Activated CD4-positive, alpha-beta memory T cell treated with anti-CD3 and anti-CD28 coated beads, Interleukin-2, amount 10 ng/mL, durations not matched to agents 7 days and 5 days (primary cell): ENCODE measurements at regions not wholly inside any gene's neighbourhood (a gene's known extent, or its start where the extent isn't known, plus 50 kb on each side); places are given as distances from the start of the nearest gene placed in this dataset.

Source experiments
- CTCF ChIA-PET: fragments of 350-600 bp; sonication (Branson Sonifier 250); formaldehyde crosslinking; loops from one replicate; lab custom pipeline; 2021; ENCODE audit warnings: antibody characterized with exemption, inconsistent platforms; lab: Charles Lee
- POLR2A ChIA-PET: fragments of 350-600 bp; sonication (Branson Sonifier 250); formaldehyde crosslinking; loops from one replicate; lab custom pipeline; 2021; ENCODE audit warnings: antibody characterized with exemption; lab: Charles Lee
- DNase-seq: peaks from one replicate; pipeline ENCODE4 v3.0.0-alpha.2; 2020
- H3K27ac Mint-ChIP-seq: one replicate; pipeline ENCODE4 v1.8.0; 2021; ENCODE audit warnings: mild to moderate bottlenecking, mixed read lengths
- H3K27me3 Mint-ChIP-seq: one replicate; pipeline ENCODE4 v1.8.0; 2021; ENCODE audit warnings: mixed read lengths
- H3K36me3 Mint-ChIP-seq: one replicate; pipeline ENCODE4 v1.8.0; 2021; ENCODE audit warnings: low read depth, mixed read lengths
- H3K4me1 Mint-ChIP-seq: one replicate; pipeline ENCODE4 v1.8.0; 2021; ENCODE audit warnings: mixed read lengths
- H3K4me3 Mint-ChIP-seq: one replicate; pipeline ENCODE4 v1.8.0; 2021; ENCODE audit warnings: mild to moderate bottlenecking, mixed read lengths
- H3K9me3 Mint-ChIP-seq: one replicate; pipeline ENCODE4 v1.8.0; 2021; ENCODE audit warnings: mixed read lengths

DNA sequence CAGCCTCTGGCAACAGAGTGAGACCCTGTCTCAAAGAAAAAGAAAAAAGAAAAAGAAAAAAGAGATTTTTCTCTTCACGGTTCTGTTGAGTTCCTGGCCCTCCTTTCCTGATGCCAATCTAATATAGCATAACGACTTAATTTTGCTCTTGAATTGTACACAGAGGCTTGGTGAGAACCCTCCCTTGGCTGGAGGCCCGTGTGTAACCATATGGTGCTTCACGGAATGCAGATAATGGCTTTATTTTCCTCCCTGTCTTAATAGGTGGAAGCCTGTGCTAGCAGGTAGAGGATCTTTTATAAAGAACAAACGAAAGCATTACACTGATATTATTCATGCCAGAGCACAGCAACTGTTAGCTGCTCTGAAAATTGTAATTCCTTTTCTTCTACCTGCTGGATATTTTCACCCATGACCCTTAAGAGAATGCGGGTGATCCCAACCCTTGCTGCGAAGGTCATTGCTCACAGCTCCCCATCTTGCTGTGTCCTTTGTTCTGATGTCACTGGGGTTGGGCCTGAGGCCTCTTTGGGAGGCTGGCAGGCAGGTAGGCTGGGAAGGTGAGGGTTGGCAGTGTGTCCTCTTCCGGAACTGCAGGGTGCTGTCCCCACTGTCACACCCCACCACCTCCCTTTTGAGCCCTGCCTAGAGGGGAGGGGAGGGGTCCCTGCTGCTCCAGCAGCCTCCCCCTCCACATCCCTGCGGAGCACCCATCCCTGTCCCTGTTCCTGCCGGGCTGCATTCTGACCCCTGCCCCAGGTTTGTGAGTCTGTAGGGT is 83.8 kb upstream of the STOX2 start:
- Mint-ChIP-seq H3K36me3 (no peaks in the 10 kb centered on the region), H3K27ac (no peak overlapping the region), H3K4me3 (no peak overlapping the region), H3K9me3 (no peaks in the 10 kb centered on the region), H3K4me1 (no peaks in the 10 kb centered on the region), H3K27me3 (peaks cover 5% of the 10 kb centered on the region)
- DNase-seq, result no peak
- ChIA-PET CTCF (no interaction called here), POLR2A (no interaction called here)

GRCh38 chr4:183823434-183823833 is 81.7 kb upstream of the STOX2 start:
- no peak overlapping the region for H3K27ac Mint-ChIP-seq
- no peak overlapping the region for H3K4me3 Mint-ChIP-seq
- ChIA-PET CTCF (no interaction called here), POLR2A (no interaction called here)
- peaks cover 8% of the 10 kb centered on the region for H3K4me1 Mint-ChIP-seq
- H3K27me3 Mint-ChIP-seq, result peaks cover 2% of the 10 kb centered on the region
- DNase-seq, result no peak
- H3K9me3 Mint-ChIP-seq, result no peaks in the 10 kb centered on the region
- no peaks in the 10 kb centered on the region for H3K36me3 Mint-ChIP-seq

GRCh38 chr4:183825346-183825745 is 79.8 kb upstream of the STOX2 start:
- peaks cover 15% of the 10 kb centered on the region for H3K4me1 Mint-ChIP-seq
- H3K9me3 Mint-ChIP-seq, result no peaks in the 10 kb centered on the region
- ChIA-PET CTCF (no interaction called here), POLR2A (no interaction called here)
- no peak overlapping the region for H3K27ac Mint-ChIP-seq
- H3K36me3 Mint-ChIP-seq, result no peaks in the 10 kb centered on the region
- H3K27me3 Mint-ChIP-seq, result peaks cover 2% of the 10 kb centered on the region
- DNase-seq, result no peak
- no peak overlapping the region for H3K4me3 Mint-ChIP-seq

- POLR2A ChIA-PET, result no interaction called here
- CTCF ChIA-PET, result no interaction called here
- Mint-ChIP-seq H3K4me3 (no peak overlapping the region), H3K4me1 (peaks cover 20% of the 10 kb centered on the region), H3K36me3 (no peaks in the 10 kb centered on the region), H3K27me3 (peaks cover 2% of the 10 kb centered on the region), H3K9me3 (no peaks in the 10 kb centered on the region), H3K27ac (no peak overlapping the region)
- DNase-seq, result no peak
Observed at GRCh38 chr4:183826461-183826860, 78.6 kb upstream of the STOX2 start.

DNA sequence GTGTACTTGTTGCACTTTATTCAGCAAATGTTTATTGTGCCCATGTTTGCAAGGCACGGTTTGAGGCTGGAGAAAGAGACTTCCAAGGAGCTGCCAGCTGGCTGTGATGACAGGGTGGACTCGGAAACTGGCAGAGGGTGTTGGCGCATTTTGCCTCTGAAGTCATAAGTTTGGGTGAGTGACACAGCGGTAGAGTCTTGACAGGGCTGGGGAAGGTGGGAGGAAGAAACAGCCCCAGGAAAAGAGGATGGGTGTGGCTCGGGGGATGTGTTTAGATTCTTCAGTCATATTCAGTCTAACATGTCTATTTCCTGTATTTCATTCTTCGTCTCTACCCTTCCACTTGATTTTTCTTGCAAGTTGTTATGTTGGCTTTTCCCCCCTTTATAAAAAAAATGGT is 77.0 kb upstream of the STOX2 start:
- peaks cover 2% of the 10 kb centered on the region for H3K27me3 Mint-ChIP-seq
- peak; percentile 22 for DNase-seq
- peaks cover 22% of the 10 kb centered on the region for H3K4me1 Mint-ChIP-seq
- H3K9me3 Mint-ChIP-seq, result no peaks in the 10 kb centered on the region
- H3K27ac Mint-ChIP-seq, result no peak overlapping the region
- ChIA-PET POLR2A (no interaction called here), CTCF (no interaction called here)
- no peak overlapping the region for H3K4me3 Mint-ChIP-seq
- no peaks in the 10 kb centered on the region for H3K36me3 Mint-ChIP-seq

DNA sequence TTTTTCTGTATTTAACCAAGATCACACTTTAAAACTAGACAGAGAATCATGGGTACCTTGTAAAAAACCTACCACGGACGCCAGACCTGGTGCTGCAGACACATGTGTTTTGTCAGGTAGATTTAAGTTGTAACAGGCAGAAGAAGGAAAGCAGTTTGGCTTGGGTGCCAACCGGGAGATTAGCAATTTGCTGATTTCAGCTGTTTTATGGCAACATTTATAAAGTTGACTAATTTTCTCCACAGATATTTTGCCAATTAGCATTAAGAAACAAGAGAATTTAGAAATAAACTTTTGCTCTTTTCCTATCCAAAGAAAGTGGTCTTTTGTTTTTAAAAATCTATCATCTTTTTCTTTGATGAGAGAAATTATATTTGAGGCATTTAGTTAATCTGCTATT is 76.3 kb upstream of the STOX2 start:
- no peak for DNase-seq
- H3K36me3 Mint-ChIP-seq, result no peaks in the 10 kb centered on the region
- peaks cover 2% of the 10 kb centered on the region for H3K27me3 Mint-ChIP-seq
- no peak overlapping the region for H3K27ac Mint-ChIP-seq
- H3K4me3 Mint-ChIP-seq, result no peak overlapping the region
- ChIA-PET POLR2A (no interaction called here), CTCF (no interaction called here)
- H3K9me3 Mint-ChIP-seq, result no peaks in the 10 kb centered on the region
- peaks cover 22% of the 10 kb centered on the region for H3K4me1 Mint-ChIP-seq

- H3K27ac Mint-ChIP-seq, result no peak overlapping the region
- no peaks in the 10 kb centered on the region for H3K9me3 Mint-ChIP-seq
- no peak for DNase-seq
- H3K4me1 Mint-ChIP-seq, result peaks cover 22% of the 10 kb centered on the region
- H3K27me3 Mint-ChIP-seq, result peaks cover 2% of the 10 kb centered on the region
- ChIA-PET CTCF (interaction anchor here (1.2 kb wide), 1 partner anchor 11 kb away, joined by 5 read pairs; no protein-coding TSS in a partner anchor), POLR2A (no interaction called here)
- no peaks in the 10 kb centered on the region for H3K36me3 Mint-ChIP-seq
- no peak overlapping the region for H3K4me3 Mint-ChIP-seq
Observed at GRCh38 chr4:183830438-183830985, 74.6 kb upstream of the STOX2 start.

- H3K27ac Mint-ChIP-seq, result no peak overlapping the region
- no peak overlapping the region for H3K4me3 Mint-ChIP-seq
- no peaks in the 10 kb centered on the region for H3K9me3 Mint-ChIP-seq
- DNase-seq, result no peak
- CTCF ChIA-PET, result interaction anchor here (1.2 kb wide), 1 partner anchor 10 kb away, joined by 5 read pairs; no protein-coding TSS in a partner anchor
- H3K36me3 Mint-ChIP-seq, result no peaks in the 10 kb centered on the region
- peaks cover 3% of the 10 kb centered on the region for H3K27me3 Mint-ChIP-seq
- peaks cover 22% of the 10 kb centered on the region for H3K4me1 Mint-ChIP-seq
- POLR2A ChIA-PET, result no interaction called here
Observed at GRCh38 chr4:183831026-183831446, 74.1 kb upstream of the STOX2 start.

GRCh38 chr4:183831683-183832082 is 73.4 kb upstream of the STOX2 start:
- ChIA-PET CTCF (no interaction called here), POLR2A (no interaction called here)
- H3K27me3 Mint-ChIP-seq, result peaks cover 5% of the 10 kb centered on the region
- DNase-seq, result no peak
- H3K27ac Mint-ChIP-seq, result no peak overlapping the region
- H3K36me3 Mint-ChIP-seq, result no peaks in the 10 kb centered on the region
- no peak overlapping the region for H3K4me3 Mint-ChIP-seq
- H3K4me1 Mint-ChIP-seq, result peaks cover 22% of the 10 kb centered on the region
- H3K9me3 Mint-ChIP-seq, result no peaks in the 10 kb centered on the region

DNA sequence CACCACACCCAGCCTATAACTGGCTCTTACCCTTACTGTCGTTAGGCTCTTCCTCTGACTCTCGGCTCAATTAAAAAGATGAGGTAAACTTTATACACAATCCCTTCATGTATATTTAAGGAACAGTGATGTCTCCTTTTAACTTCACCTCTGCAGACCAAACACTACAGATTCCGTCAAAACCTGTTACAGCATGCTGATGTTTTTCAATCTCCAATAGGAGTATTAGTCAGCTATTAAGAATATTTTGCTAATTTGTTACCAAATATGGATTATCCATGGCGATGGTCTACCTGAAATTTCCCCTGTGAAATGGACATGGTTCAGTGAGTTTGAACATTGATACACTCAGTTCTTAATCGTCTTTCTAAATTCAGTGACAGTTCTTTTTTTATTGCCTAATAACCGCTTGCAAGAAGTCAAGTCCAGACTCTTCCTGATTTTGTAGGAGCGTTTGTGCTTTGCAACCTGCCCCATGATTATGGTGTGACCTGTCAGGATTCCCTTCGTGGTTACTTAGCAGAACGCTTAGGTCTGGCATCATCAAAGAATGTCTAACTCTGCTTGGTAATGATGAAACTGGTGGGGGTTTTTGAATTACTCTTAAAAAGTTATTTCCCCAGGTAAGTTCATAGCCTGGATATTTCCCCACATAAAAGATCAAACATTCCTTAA is 72.2 kb upstream of the STOX2 start:
- Mint-ChIP-seq H3K27ac (no peak overlapping the region), H3K36me3 (no peaks in the 10 kb centered on the region), H3K27me3 (peaks cover 3% of the 10 kb centered on the region), H3K4me1 (peaks cover 20% of the 10 kb centered on the region), H3K4me3 (no peak overlapping the region), H3K9me3 (no peaks in the 10 kb centered on the region)
- no peak for DNase-seq
- ChIA-PET CTCF (no interaction called here), POLR2A (no interaction called here)

DNA sequence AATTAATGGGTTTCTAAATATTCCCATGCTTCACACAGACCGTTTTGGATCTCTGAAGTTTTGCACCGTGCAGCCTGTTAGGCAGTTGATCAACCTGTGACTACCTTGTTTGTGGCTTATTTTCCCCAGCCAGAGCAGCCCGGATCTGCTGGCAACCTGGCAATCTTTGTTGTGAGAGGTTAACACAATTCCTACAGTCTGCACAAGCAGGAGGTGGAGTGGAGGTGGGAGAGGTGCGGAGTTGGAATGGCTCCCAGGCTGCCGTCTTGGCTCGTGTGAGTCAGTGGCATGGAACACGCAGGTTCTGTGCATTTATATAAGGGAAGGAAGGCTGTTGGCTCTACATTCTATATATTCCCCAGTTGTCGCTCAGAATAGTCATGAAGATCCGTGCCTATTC is 70.9 kb upstream of the STOX2 start:
- H3K4me3 Mint-ChIP-seq, result no peak overlapping the region
- no peak for DNase-seq
- ChIA-PET POLR2A (no interaction called here), CTCF (interaction anchor here (0.6 kb wide), 1 partner anchor 333 kb away, joined by 3 read pairs; no protein-coding TSS in a partner anchor)
- peaks cover 9% of the 10 kb centered on the region for H3K27me3 Mint-ChIP-seq
- H3K36me3 Mint-ChIP-seq, result no peaks in the 10 kb centered on the region
- no peak overlapping the region for H3K27ac Mint-ChIP-seq
- H3K4me1 Mint-ChIP-seq, result peaks cover 10% of the 10 kb centered on the region
- no peaks in the 10 kb centered on the region for H3K9me3 Mint-ChIP-seq

DNA sequence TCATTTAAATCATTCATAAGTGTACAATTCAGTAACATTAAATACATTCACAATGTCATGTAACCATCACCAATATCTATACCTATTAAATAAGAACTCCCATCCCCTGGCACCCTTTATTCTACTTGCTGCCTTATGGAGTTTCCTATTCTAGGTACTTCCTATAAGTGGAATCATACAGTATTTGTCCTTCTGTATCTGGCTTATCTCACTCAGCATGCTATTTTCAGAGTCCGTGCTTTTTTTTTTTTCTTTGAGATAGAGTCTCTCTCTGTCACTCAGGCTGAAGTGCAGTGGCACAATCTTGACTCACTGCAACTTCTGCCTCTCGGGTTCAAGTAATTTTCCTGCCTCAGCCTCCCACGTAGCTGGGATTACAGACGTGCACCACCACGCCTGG is 67.9 kb upstream of the STOX2 start:
- Mint-ChIP-seq H3K4me1 (no peaks in the 10 kb centered on the region), H3K4me3 (no peak overlapping the region), H3K36me3 (no peaks in the 10 kb centered on the region), H3K27ac (no peak overlapping the region), H3K27me3 (peaks cover 9% of the 10 kb centered on the region), H3K9me3 (no peaks in the 10 kb centered on the region)
- ChIA-PET POLR2A (no interaction called here), CTCF (no interaction called here)
- no peak for DNase-seq

- no peak overlapping the region for H3K27ac Mint-ChIP-seq
Observed at GRCh38 chr4:183838987-183839712, 66.0 kb upstream of the STOX2 start.

More at GRCh38 chr4:183838987-183839712, 66.0 kb upstream of the STOX2 start:
- Mint-ChIP-seq H3K27me3 (peaks cover 9% of the 10 kb centered on the region), H3K4me1 (no peaks in the 10 kb centered on the region), H3K36me3 (no peaks in the 10 kb centered on the region), H3K9me3 (no peaks in the 10 kb centered on the region), H3K4me3 (no peak overlapping the region)
- CTCF ChIA-PET, result no interaction called here
- no peak for DNase-seq
- POLR2A ChIA-PET, result no interaction called here
